ENCODE measurements at regions not wholly inside any gene's neighbourhood (a gene's known extent, or its start where the extent isn't known, plus 50 kb on each side); places are given as distances from the start of the nearest gene placed in this dataset.

- TF ChIP-seq CTCF (conservative IDR thresholded peaks at IDR 0.05) (no peak), ZFX (IDR thresholded peaks at IDR 0.05) (no peak)
These were observed 413.8 kb upstream of the LINC00305 start for GRCh38 chr18:64562651-64563050.
